SU-DHL-6 (cell line): ENCODE measurements at regions not wholly inside any gene's neighbourhood (a gene's known extent, or its start where the extent isn't known, plus 50 kb on each side); places are given as distances from the start of the nearest gene placed in this dataset.

Experiments
- EZH2phosphoT487 ChIP-seq: fragments of 200-600 bp; sonication (generic), shearing (Covaris generic); conservative IDR thresholded peaks from 2 replicates; pipeline ENCODE4 v1.6.1; 2018; ENCODE audit warnings: mild to moderate bottlenecking, antibody characterized with exemption, low read length, moderate library complexity, mixed read lengths
- TF ChIP-seq, protein P1 (sequence below): fragments of 200-600 bp; sonication (generic); IDR thresholded peaks from one replicate; pipeline ENCODE4 v1.5.1; 2017; ENCODE audit warnings: antibody characterized with exemption, mild to moderate bottlenecking, low read length, moderate library complexity; ENCODE audit not compliant: insufficient read depth, poor library complexity, severe bottlenecking

DNA sequence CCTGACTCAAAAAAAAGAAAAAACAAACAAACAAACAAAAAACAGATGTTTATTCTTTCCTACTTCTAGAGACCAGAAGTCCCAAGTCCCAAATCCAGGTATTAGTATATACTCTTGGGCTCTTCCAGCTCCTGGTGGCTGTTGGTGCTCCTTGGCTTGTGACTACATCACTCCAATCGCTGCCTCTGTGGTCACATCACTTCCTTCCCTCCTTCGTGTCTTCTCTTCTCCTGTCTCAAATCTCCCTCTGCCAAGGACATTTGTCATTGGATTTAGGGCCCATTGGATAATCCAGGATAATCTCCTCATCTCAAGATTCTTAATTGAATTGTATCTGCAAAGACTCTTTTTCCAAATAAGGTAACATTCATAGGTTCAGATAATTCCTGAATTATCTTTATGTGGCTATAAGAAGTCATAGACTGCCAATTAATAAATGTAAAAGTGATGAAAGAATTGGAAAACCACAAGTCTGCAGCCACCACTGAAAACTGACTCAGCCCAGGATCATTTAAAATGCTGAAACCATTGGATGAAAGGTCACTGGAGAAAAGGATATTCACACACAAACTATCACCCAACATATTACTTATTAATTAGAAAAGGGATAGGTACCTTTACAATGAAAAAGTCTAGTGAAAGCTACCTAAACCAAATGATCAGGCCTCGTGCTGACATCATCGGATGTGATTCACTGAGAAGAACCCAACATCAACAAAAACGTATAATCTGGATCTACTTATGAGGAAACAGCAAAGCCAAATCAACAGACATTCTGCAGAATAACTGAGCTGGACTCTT, 67.1 kb downstream of the ZNF281 start:
- TF ChIP-seq, protein P1, sequence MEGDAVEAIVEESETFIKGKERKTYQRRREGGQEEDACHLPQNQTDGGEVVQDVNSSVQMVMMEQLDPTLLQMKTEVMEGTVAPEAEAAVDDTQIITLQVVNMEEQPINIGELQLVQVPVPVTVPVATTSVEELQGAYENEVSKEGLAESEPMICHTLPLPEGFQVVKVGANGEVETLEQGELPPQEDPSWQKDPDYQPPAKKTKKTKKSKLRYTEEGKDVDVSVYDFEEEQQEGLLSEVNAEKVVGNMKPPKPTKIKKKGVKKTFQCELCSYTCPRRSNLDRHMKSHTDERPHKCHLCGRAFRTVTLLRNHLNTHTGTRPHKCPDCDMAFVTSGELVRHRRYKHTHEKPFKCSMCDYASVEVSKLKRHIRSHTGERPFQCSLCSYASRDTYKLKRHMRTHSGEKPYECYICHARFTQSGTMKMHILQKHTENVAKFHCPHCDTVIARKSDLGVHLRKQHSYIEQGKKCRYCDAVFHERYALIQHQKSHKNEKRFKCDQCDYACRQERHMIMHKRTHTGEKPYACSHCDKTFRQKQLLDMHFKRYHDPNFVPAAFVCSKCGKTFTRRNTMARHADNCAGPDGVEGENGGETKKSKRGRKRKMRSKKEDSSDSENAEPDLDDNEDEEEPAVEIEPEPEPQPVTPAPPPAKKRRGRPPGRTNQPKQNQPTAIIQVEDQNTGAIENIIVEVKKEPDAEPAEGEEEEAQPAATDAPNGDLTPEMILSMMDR = no peak
- TF ChIP-seq EZH2phosphoT487 = no peak
